Ovary (tissue), 7 donors: ENCODE measurements at regions not wholly inside any gene's neighbourhood (a gene's known extent, or its start where the extent isn't known, plus 50 kb on each side); places are given as distances from the start of the nearest gene placed in this dataset.

Source experiments
- DNase-seq, 5 donors: peaks; one replicate each; pipeline ENCODE4 v3.0.0-alpha.2; 2019 to 2020
- H3K27ac ChIP-seq, 2 donors: fragments of 200-600 bp; one replicate each; pipeline versions ENCODE4 v1.5.1 to v1.8.0; 2019 to 2022
- H3K27me3 ChIP-seq: fragments of 200-600 bp; one replicate; pipeline ENCODE4 v1.8.0; 2022
- H3K36me3 ChIP-seq: fragments of 200-600 bp; sonication (generic); one replicate; pipeline ENCODE4 v1.5.1; 2019
- H3K4me1 ChIP-seq: one replicate; pipeline ENCODE4 v1.8.1; 2013; ENCODE audit warnings: mild to moderate bottlenecking, moderate library complexity; ENCODE audit not compliant: insufficient read depth
- H3K4me3 ChIP-seq: fragments of 200-600 bp; sonication (generic); one replicate; pipeline ENCODE4 v1.5.1; 2017
- H3K9me3 ChIP-seq, 2 donors: fragments of 200-600 bp in 1 of 2; sonication (generic) in 1 of 2; one replicate each; pipeline versions ENCODE4 v1.5.1 to v1.8.1; 2013 to 2019; ENCODE audit warnings: mild to moderate bottlenecking in 1 of 2, moderate library complexity in 1 of 2
- CTCF ChIP-seq, 3 donors: fragments of 450-650 bp in 2 of 3; fragments of 200-600 bp in 1 of 3; IDR thresholded peaks; one replicate each; pipeline versions ENCODE4 v1.5.1 to v1.8.0; 2016 to 2022; ENCODE audit warnings: antibody characterized with exemption in 3 of 3, mild to moderate bottlenecking in 1 of 3
- EP300 ChIP-seq: sonication (generic); formaldehyde crosslinking; IDR thresholded peaks from one replicate; pipeline ENCODE4 v1.6.1; 2017; ENCODE audit warnings: antibody characterized with exemption
- POLR2A ChIP-seq: fragments of 450-650 bp; IDR thresholded peaks from one replicate; pipeline ENCODE4 v1.6.1; 2017; ENCODE audit warnings: antibody characterized with exemption, mild to moderate bottlenecking, moderate library complexity
- WGBS, 3 donors: extraction: QIAGEN DNeasy Blood & Tissue Kit in 1 of 3; methylation state at CpG; one replicate each; pipeline versions ENCODE4 v1.1.5 to v1.1.7; 2013 to 2017; 5-methylcytosine and 5-hydroxymethylcytosine counted together
- intact Hi-C, 4 donors: fragments of 100-400 bp; cut with DNase I; formaldehyde crosslinking; loops; one replicate each; pipeline versions ENCODE4 v1.11.0 to v1.15.1; 2022 to 2023
- donor health status: DM: no; HTN: no; CAD: no; lungs with moderate emphysema.
- donor health status: DM: no; HTN: no; CAD: no.
- donor health status: Bipolar disorder and iron deficiency.
- donor health status: DM: no; HTN: no; CAD: no.
- donor health status: DM: yes; HTN: yes; CAD: no.

- intact Hi-C loops, result no loop called here
- Histone ChIP-seq H3K36me3 (no peaks in the 10 kb centered on the region), H3K4me3 (no peak overlapping the region), H3K9me3 (no peaks in the 10 kb centered on the region), H3K4me1 (no peaks in the 10 kb centered on the region), H3K27me3 (no peaks in the 10 kb centered on the region), H3K27ac (no peak overlapping the region)
- TF ChIP-seq CTCF (IDR thresholded peaks at IDR 0.05) (no peak), POLR2A (no peak), EP300 (no peak)
- no peak for DNase-seq
- 64 to 75% (median 70%) methylated on average over 3 of the region's 3 CpGs for WGBS, 3 donors
Measured at GRCh38 chr6:8639928-8640649, 204.7 kb upstream of the SLC35B3 start.

- intact Hi-C loops, result no loop called here
- H3K9me3 ChIP-seq, result no peaks in the 10 kb centered on the region
- no peak for DNase-seq
- WGBS, 3 donors, result 81 to 85% (median 83%) methylated on average over 4 of the region's 4 CpGs
- H3K4me1 ChIP-seq, result no peaks in the 10 kb centered on the region
- H3K27ac ChIP-seq, result no peak overlapping the region
- TF ChIP-seq EP300 (no peak), CTCF (IDR thresholded peaks at IDR 0.05) (no peak), POLR2A (no peak)
- H3K4me3 ChIP-seq, result no peak overlapping the region
- no peaks in the 10 kb centered on the region for H3K36me3 ChIP-seq
- H3K27me3 ChIP-seq, result no peaks in the 10 kb centered on the region
Measured at GRCh38 chr6:8637896-8638597, 202.7 kb upstream of the SLC35B3 start.

GRCh38 chr6:8633762-8634161 lies 198.4 kb upstream of the SLC35B3 start:
- no peak for TF ChIP-seq EP300
- no peak for TF ChIP-seq CTCF (IDR thresholded peaks at IDR 0.05)
- no peak for TF ChIP-seq POLR2A
- intact Hi-C loops, result no loop called here
- H3K27me3 ChIP-seq, result no peaks in the 10 kb centered on the region
- no peaks in the 10 kb centered on the region for H3K36me3 ChIP-seq
- H3K27ac ChIP-seq, result no peak overlapping the region
- no peaks in the 10 kb centered on the region for H3K4me1 ChIP-seq
- no peak overlapping the region for H3K4me3 ChIP-seq
- WGBS, 3 donors, result 24 to 36% (median 27%) methylated on average over 3 of the region's 3 CpGs
- no peak for DNase-seq
- no peaks in the 10 kb centered on the region for H3K9me3 ChIP-seq

GRCh38 chr6:8628736-8629135 lies 193.4 kb upstream of the SLC35B3 start:
- H3K9me3 ChIP-seq, result no peaks in the 10 kb centered on the region
- no peaks in the 10 kb centered on the region for H3K36me3 ChIP-seq
- no peaks in the 10 kb centered on the region for H3K27me3 ChIP-seq
- H3K4me3 ChIP-seq, result no peak overlapping the region
- no peak for DNase-seq
- WGBS, 3 donors, result 61 to 72% (median 64%) methylated on average over 1 of the region's 1 CpG
- no peak for TF ChIP-seq POLR2A
- TF ChIP-seq EP300, result no peak
- no peak for TF ChIP-seq CTCF (IDR thresholded peaks at IDR 0.05)
- no peaks in the 10 kb centered on the region for H3K4me1 ChIP-seq
- intact Hi-C loops, result no loop called here
- H3K27ac ChIP-seq, result no peak overlapping the region
